A673 (cell line): ENCODE measurements at regions not wholly inside any gene's neighbourhood (a gene's known extent, or its start where the extent isn't known, plus 50 kb on each side); places are given as distances from the start of the nearest gene placed in this dataset.

Experiments
- CTCF ChIP-seq: fragments of 300-800, 200-600 bp; sonication (generic); conservative IDR thresholded peaks from 2 replicates; pipeline ENCODE4 v1.5.1; 2017; ENCODE audit warnings: low read depth, mild to moderate bottlenecking, antibody characterized with exemption, low read length, moderate library complexity, mixed read lengths
- EZH2 ChIP-seq: fragments of 200-600 bp; sonication (generic); IDR thresholded peaks from 2 replicates; pipeline ENCODE4 v1.6.1; 2017; ENCODE audit warnings: borderline replicate concordance, low read depth, mild to moderate bottlenecking, mixed read lengths, antibody characterized with exemption, low read length; ENCODE audit not compliant: poor library complexity, severe bottlenecking

GRCh38 chr4:42724451-42724850, 67.5 kb upstream of the ATP8A1 start:
- TF ChIP-seq CTCF = no peak
- TF ChIP-seq EZH2 = no peak
